Prostate gland (tissue), 2 donors: ENCODE measurements at regions not wholly inside any gene's neighbourhood (a gene's known extent, or its start where the extent isn't known, plus 50 kb on each side); places are given as distances from the start of the nearest gene placed in this dataset.
"Not testable (repeated sequence)": the region's sequence is repeated elsewhere in the genome, so short reads cannot be mapped to it uniquely, and the experiment has no call there.

Experiments
- DNase-seq: peaks from one replicate; pipeline ENCODE4 v3.0.0-alpha.2; 2019; ENCODE audit warnings: low spot score
- H3K27ac ChIP-seq, 2 donors: fragments of 200-600 bp; sonication (generic); 2 replicates each; pipeline ENCODE4 v1.5.1; 2017 to 2019
- H3K27me3 ChIP-seq: fragments of 200-600 bp; sonication (generic); replicated peaks from 2 replicates; pipeline ENCODE4 v1.5.1; 2019; ENCODE audit not compliant: insufficient read depth
- H3K36me3 ChIP-seq, 2 donors: fragments of 200-600 bp; sonication (generic); 1 replicate in 1 of 2; 2 replicates in 1 of 2; pipeline versions ENCODE4 v1.5.1 to v1.8.1; 2017 to 2019
- H3K4me1 ChIP-seq: fragments of 200-600 bp; sonication (generic); replicated peaks from 2 replicates; pipeline ENCODE4 v1.5.1; 2019
- H3K4me3 ChIP-seq, 2 donors: fragments of 200-600 bp; sonication (generic); 2 replicates each; pipeline ENCODE4 v1.5.1; 2017 to 2019
- H3K9me3 ChIP-seq: fragments of 200-600 bp; sonication (generic); 2 replicates; pipeline ENCODE4 v1.5.1; 2017
- CTCF ChIP-seq, 4 experiments: fragments of 200-600 bp in 2 of 4; fragments of 450-650 bp in 2 of 4; sonication (generic) in 2 of 4; IDR thresholded peaks; 1 replicate in 3 of 4; 2 replicates in 1 of 4; pipeline ENCODE4 v1.5.1; 2016 to 2019; ENCODE audit warnings: antibody characterized with exemption in 4 of 4, mild to moderate bottlenecking in 2 of 4, moderate library complexity in 2 of 4
- POLR2A ChIP-seq: fragments of 450-650 bp; IDR thresholded peaks from one replicate; pipeline ENCODE4 v1.6.1; 2016; ENCODE audit warnings: antibody characterized with exemption, mild to moderate bottlenecking
- POLR2AphosphoS5 ChIP-seq: sonication (generic); formaldehyde crosslinking; IDR thresholded peaks from one replicate; pipeline ENCODE4 v1.6.1; 2017; ENCODE audit warnings: antibody characterized with exemption
- whole genome bisulfite sequencing: methylation state at CpG from one replicate; pipeline ENCODE4 v1.1.5; 2018; 5-methylcytosine and 5-hydroxymethylcytosine counted together
- intact Hi-C: fragments of 100-400 bp; cut with DNase I; formaldehyde crosslinking; loops from one replicate; pipeline ENCODE4 v1.14.2; 2022

- DNase-seq = no peak
- H3K36me3 ChIP-seq = no peaks in the 10 kb centered on the region
- H3K9me3 ChIP-seq = no peaks in the 10 kb centered on the region
- no peak overlapping the region for H3K27ac ChIP-seq
- no peak overlapping the region for H3K4me3 ChIP-seq
- no peaks in the 10 kb centered on the region for H3K4me1 ChIP-seq
- TF ChIP-seq POLR2A (no peak), CTCF (IDR thresholded peaks at IDR 0.05) (no peak), POLR2AphosphoS5 (no peak)
- intact Hi-C loops = no loop called here
- no peaks in the 10 kb centered on the region for H3K27me3 ChIP-seq
- WGBS = 80% methylated on average over 1 of the region's 1 CpG
Measured at GRCh38 chr10:114748241-114748640, 73.3 kb upstream of the FHIP2A start.

DNA sequence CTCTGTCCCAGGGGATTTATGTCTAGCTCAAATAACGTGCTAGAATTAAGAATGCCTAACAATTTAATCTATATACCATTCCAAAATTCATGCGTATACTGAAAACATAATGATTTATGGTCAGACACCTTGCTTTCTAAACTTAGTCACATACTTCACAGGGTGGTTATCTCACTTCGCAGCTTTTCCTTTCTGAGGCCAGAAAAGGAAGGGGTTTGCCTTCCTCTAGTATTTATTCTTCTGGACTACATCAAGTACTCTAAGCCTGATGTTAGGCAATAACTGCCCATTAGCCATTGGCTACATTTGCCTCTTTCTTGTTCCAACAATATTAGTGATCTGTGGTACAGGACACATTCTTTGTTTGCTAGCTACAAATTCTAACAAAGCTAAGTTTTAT, 72.6 kb upstream of the FHIP2A start:
- WGBS = 69% methylated on average over 3 of the region's 3 CpGs
- intact Hi-C loops = no loop called here
- H3K9me3 ChIP-seq = no peaks in the 10 kb centered on the region
- H3K27ac ChIP-seq = no peak overlapping the region
- H3K4me1 ChIP-seq = no peaks in the 10 kb centered on the region
- no peaks in the 10 kb centered on the region for H3K27me3 ChIP-seq
- H3K4me3 ChIP-seq = no peak overlapping the region
- no peak for DNase-seq
- no peaks in the 10 kb centered on the region for H3K36me3 ChIP-seq
- TF ChIP-seq CTCF (IDR thresholded peaks at IDR 0.05) (no peak), POLR2AphosphoS5 (no peak), POLR2A (no peak)

DNA sequence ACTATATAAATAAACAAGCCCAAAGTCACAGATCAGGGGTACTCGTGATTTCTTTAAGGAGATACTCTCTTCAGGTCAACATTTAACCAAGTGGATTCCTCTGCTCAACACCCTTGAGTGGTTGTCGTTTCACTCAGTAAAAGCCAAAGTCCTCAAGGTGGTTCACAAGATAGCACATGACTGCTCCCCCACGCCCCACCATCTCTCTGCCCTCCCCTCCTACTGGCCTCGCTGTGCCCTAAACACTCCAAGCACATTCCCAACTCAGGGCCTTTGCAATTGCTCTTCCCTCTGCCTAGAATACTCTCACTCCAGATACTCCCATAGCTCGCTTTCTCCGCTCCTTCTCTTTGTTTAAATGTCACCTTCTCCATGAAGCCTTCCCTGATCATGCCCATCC, 72.1 kb upstream of the FHIP2A start:
- Histone ChIP-seq H3K27ac (no peak overlapping the region), H3K36me3 (no peaks in the 10 kb centered on the region), H3K4me3 (no peak overlapping the region), H3K27me3 (no peaks in the 10 kb centered on the region), H3K9me3 (no peaks in the 10 kb centered on the region), H3K4me1 (no peaks in the 10 kb centered on the region)
- DNase-seq = no peak
- 85% methylated on average over 6 of the region's 6 CpGs for WGBS
- intact Hi-C loops = no loop called here
- TF ChIP-seq POLR2AphosphoS5 = no peak
- TF ChIP-seq POLR2A = no peak
- no peak for TF ChIP-seq CTCF (IDR thresholded peaks at IDR 0.05)

DNA sequence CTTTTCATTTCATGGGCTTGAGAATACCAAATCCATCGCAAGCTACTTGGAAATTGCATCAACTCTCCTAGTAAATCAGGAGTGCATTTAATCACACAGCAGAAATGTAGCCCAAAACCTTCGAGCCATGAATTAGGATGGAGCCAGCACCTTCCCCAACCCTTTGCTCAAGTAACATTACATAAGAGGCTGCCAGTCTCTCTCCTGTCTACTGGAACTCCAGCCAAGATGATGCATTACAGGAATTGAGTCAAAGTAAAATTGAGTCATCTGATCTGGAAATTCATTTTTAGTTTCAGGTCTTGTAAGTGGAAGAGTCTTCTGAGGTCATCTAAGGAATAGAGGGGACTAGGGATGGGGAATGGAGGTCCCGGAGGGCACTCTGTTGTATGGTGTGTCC, 69.7 kb upstream of the FHIP2A start:
- intact Hi-C loops = no loop called here
- TF ChIP-seq POLR2A (no peak), POLR2AphosphoS5 (no peak), CTCF (IDR thresholded peaks at IDR 0.05) (no peak)
- H3K27ac ChIP-seq = no peak overlapping the region
- H3K36me3 ChIP-seq = no peaks in the 10 kb centered on the region
- no peak overlapping the region for H3K4me3 ChIP-seq
- no peak for DNase-seq
- no peaks in the 10 kb centered on the region for H3K9me3 ChIP-seq
- WGBS = 91% methylated on average over 3 of the region's 3 CpGs
- H3K4me1 ChIP-seq = no peaks in the 10 kb centered on the region
- H3K27me3 ChIP-seq = no peaks in the 10 kb centered on the region

GRCh38 chr10:114752570-114752969, 69.0 kb upstream of the FHIP2A start:
- H3K27ac ChIP-seq, H3K9me3 ChIP-seq, H3K4me1 ChIP-seq, H3K36me3 ChIP-seq, H3K27me3 ChIP-seq, H3K4me3 ChIP-seq, DNase-seq, intact Hi-C loops: not testable (repeated sequence)
- WGBS = 98% methylated on average over 1 of the region's 1 CpG

- intact Hi-C loops = no loop called here
- H3K36me3 ChIP-seq = no peaks in the 10 kb centered on the region
- 56% methylated on average over 5 of the region's 5 CpGs for WGBS
- H3K4me1 ChIP-seq = no peaks in the 10 kb centered on the region
- H3K27me3 ChIP-seq = no peaks in the 10 kb centered on the region
- H3K27ac ChIP-seq = no peak overlapping the region
- H3K4me3 ChIP-seq = no peak overlapping the region
- no peaks in the 10 kb centered on the region for H3K9me3 ChIP-seq
- no peak for TF ChIP-seq POLR2AphosphoS5
- no peak for TF ChIP-seq POLR2A
- no peak for TF ChIP-seq CTCF (IDR thresholded peaks at IDR 0.05)
- no peak for DNase-seq
Measured at GRCh38 chr10:114753126-114753525, 68.5 kb upstream of the FHIP2A start.
